GM23338 (cell line): ENCODE measurements at regions not wholly inside any gene's neighbourhood (a gene's known extent, or its start where the extent isn't known, plus 50 kb on each side); places are given as distances from the start of the nearest gene placed in this dataset.
A peak's percentile ranks its signal among the peaks of the same experiment; 100 is the strongest.

ENCODE experiments used
- ATAC-seq: fragments of 200-7000 bp; cut with Tn5 transposase; 3 replicates; pipeline ENCODE4 v1.9.1; 2020
- DNase-seq: peaks from one replicate; pipeline ENCODE4 v3.0.0-alpha.2; 2015; ENCODE audit warnings: low spot score
- H2AFZ ChIP-seq: fragments of 200-600 bp; sonication (generic); 2 replicates; pipeline ENCODE4 v1.8.0; 2016; ENCODE audit warnings: antibody characterized with exemption, mild to moderate bottlenecking, moderate library complexity
- H3F3A ChIP-seq: fragments of 200-600 bp; sonication (generic); replicated peaks from 2 replicates; pipeline ENCODE4 v1.8.0; 2017; ENCODE audit warnings: antibody characterized with exemption, mixed run types, low read depth
- H3K27ac ChIP-seq: fragments of 200-600 bp; sonication (generic); 2 replicates; pipeline ENCODE4 v1.6.1; 2016; ENCODE audit warnings: low read depth
- H3K27me3 ChIP-seq: fragments of 200-600 bp; sonication (generic); 2 replicates; pipeline ENCODE4 v1.8.0; 2016; ENCODE audit warnings: mild to moderate bottlenecking, mixed run types, moderate library complexity; ENCODE audit not compliant: insufficient read depth
- H3K36me3 ChIP-seq: fragments of 200-600 bp; sonication (generic); 2 replicates; pipeline ENCODE4 v1.8.0; 2016; ENCODE audit warnings: mild to moderate bottlenecking; ENCODE audit not compliant: insufficient read depth
- H3K4me1 ChIP-seq: fragments of 200-600 bp; sonication (generic); 2 replicates; pipeline ENCODE4 v1.8.0; 2016; ENCODE audit warnings: mild to moderate bottlenecking, moderate library complexity; ENCODE audit not compliant: insufficient read depth
- H3K4me2 ChIP-seq: fragments of 200-600 bp; sonication (generic); 2 replicates; pipeline ENCODE4 v1.7.1; 2017; ENCODE audit warnings: mixed run types
- H3K4me3 ChIP-seq: fragments of 200-600 bp; sonication (generic); 2 replicates; pipeline ENCODE4 v1.6.1; 2016; ENCODE audit warnings: mixed run types
- H3K79me2 ChIP-seq: fragments of 200-600 bp; sonication (generic); replicated peaks from 2 replicates; pipeline ENCODE4 v1.8.0; 2017; ENCODE audit warnings: mild to moderate bottlenecking; ENCODE audit not compliant: insufficient read depth
- H3K9me2 ChIP-seq: fragments of 200-600 bp; sonication (generic); 2 replicates; pipeline ENCODE4 v1.8.0; 2017; ENCODE audit not compliant: insufficient read depth
- H4K20me1 ChIP-seq: fragments of 200-600 bp; sonication (generic); replicated peaks from 2 replicates; pipeline ENCODE4 v1.8.0; 2017; ENCODE audit warnings: mild to moderate bottlenecking; ENCODE audit not compliant: insufficient read depth
- H3K27ac Mint-ChIP-seq: 2 replicates; pipeline ENCODE4 v1.8.0; 2020; ENCODE audit warnings: inconsistent platforms, mild to moderate bottlenecking, moderate library complexity, mixed read lengths
- H3K27me3 Mint-ChIP-seq: 3 replicates; pipeline ENCODE4 v1.8.0; 2022; ENCODE audit warnings: low read depth, mild to moderate bottlenecking, moderate library complexity, mixed read lengths, inconsistent platforms; ENCODE audit not compliant: insufficient read depth, poor library complexity
- H3K36me3 Mint-ChIP-seq: 3 replicates; pipeline ENCODE4 v1.8.0; 2021; ENCODE audit warnings: low read depth, mild to moderate bottlenecking, inconsistent platforms, moderate library complexity, mixed read lengths
- H3K4me1 Mint-ChIP-seq: 3 replicates; pipeline ENCODE4 v1.8.0; 2020; ENCODE audit warnings: mild to moderate bottlenecking, inconsistent platforms, mixed read lengths
- H3K4me3 Mint-ChIP-seq: 3 replicates; pipeline ENCODE4 v1.8.0; 2021; ENCODE audit warnings: moderate library complexity, mild to moderate bottlenecking, inconsistent platforms, mixed read lengths
- H3K9me3 Mint-ChIP-seq: 3 replicates; pipeline ENCODE4 v1.8.0; 2020; ENCODE audit warnings: moderate library complexity, mild to moderate bottlenecking, inconsistent platforms, mixed read lengths
- CREB1 ChIP-seq: fragments of 250-450 bp; sonication (Bioruptor Pico); IDR thresholded peaks from 2 replicates; pipeline ENCODE4 v1.5.0; 2020; ENCODE audit warnings: low read depth, mild to moderate bottlenecking, moderate library complexity
- EZH2 ChIP-seq: fragments of 200-600 bp; sonication (generic); IDR thresholded peaks from one replicate; pipeline ENCODE4 v1.8.0; 2017; ENCODE audit warnings: antibody characterized with exemption, mild to moderate bottlenecking, low read depth; ENCODE audit not compliant: unreplicated experiment
- EZH2phosphoT487 ChIP-seq: fragments of 200-600 bp; sonication (generic); IDR thresholded peaks from one replicate; pipeline ENCODE4 v1.8.1; 2018; ENCODE audit warnings: antibody characterized with exemption; ENCODE audit not compliant: unreplicated experiment
- NANOG ChIP-seq: IDR thresholded peaks from 2 replicates; pipeline ENCODE4 v1.6.1; 2016; ENCODE audit warnings: antibody characterized with exemption, borderline replicate concordance
- POLR2AphosphoS5 ChIP-seq: IDR thresholded peaks from 2 replicates; pipeline ENCODE4 v1.6.1; 2016; ENCODE audit warnings: antibody characterized with exemption, low read depth
- STAT1 ChIP-seq: IDR thresholded peaks from one replicate; pipeline ENCODE4 v1.6.1; 2016; ENCODE audit warnings: antibody characterized with exemption; ENCODE audit not compliant: unreplicated experiment
- ZNF114 ChIP-seq: fragments of 250-450 bp; sonication (Bioruptor Pico); IDR thresholded peaks from 2 replicates; pipeline ENCODE4 v1.5.0; 2020; ENCODE audit warnings: mild to moderate bottlenecking, moderate library complexity
- ZNF331 ChIP-seq: fragments of 250-450 bp; sonication (Bioruptor Pico); IDR thresholded peaks from 2 replicates; pipeline ENCODE4 v1.5.0; 2020; ENCODE audit warnings: low read depth, mild to moderate bottlenecking, moderate library complexity
- TF ChIP-seq, protein P1 (sequence below): fragments of 250-450 bp; sonication (Bioruptor Pico); IDR thresholded peaks from 2 replicates; pipeline ENCODE4 v1.5.0; 2020; ENCODE audit warnings: mild to moderate bottlenecking, moderate library complexity
- TF ChIP-seq, protein P2 (sequence below): IDR thresholded peaks from 2 replicates; pipeline ENCODE4 v1.6.1; 2016; ENCODE audit warnings: antibody characterized with exemption
- TF ChIP-seq, protein P3 (sequence below): IDR thresholded peaks from one replicate; pipeline ENCODE4 v1.6.1; 2018; ENCODE audit warnings: antibody characterized with exemption; ENCODE audit not compliant: unreplicated experiment

- peaks cover 2% of the 10 kb centered on the region for H3K27me3 Mint-ChIP-seq
- H3K27ac ChIP-seq: no peak overlapping the region
- no peaks in the 10 kb centered on the region for H3K36me3 Mint-ChIP-seq
- H3K79me2 ChIP-seq: no peaks in the 10 kb centered on the region
- no peak overlapping the region for H3K4me2 ChIP-seq
- H3K4me3 ChIP-seq: no peak overlapping the region
- no peak for TF ChIP-seq EZH2
- TF ChIP-seq NANOG: no peak
- no peaks in the 10 kb centered on the region for H3K9me2 ChIP-seq
- H3K4me1 Mint-ChIP-seq: peaks cover 15% of the 10 kb centered on the region
- H3K27me3 ChIP-seq: no peaks in the 10 kb centered on the region
- no peaks in the 10 kb centered on the region for H4K20me1 ChIP-seq
- H3K4me3 Mint-ChIP-seq: no peak overlapping the region
- no peak overlapping the region for H2AFZ ChIP-seq
- H3K9me3 Mint-ChIP-seq: no peaks in the 10 kb centered on the region
- ATAC-seq (no peak), DNase-seq (no peak)
- peaks cover 17% of the 10 kb centered on the region for H3K4me1 ChIP-seq
- no peaks in the 10 kb centered on the region for H3F3A ChIP-seq
- H3K36me3 ChIP-seq: no peaks in the 10 kb centered on the region
- H3K27ac Mint-ChIP-seq: no peak overlapping the region
These were observed 618.0 kb downstream of the TFAP2A start for GRCh38 chr6:9796827-9797226.

- Histone ChIP-seq H3K79me2 (no peaks in the 10 kb centered on the region), H3K4me3 (no peak overlapping the region), H2AFZ (no peak overlapping the region), H4K20me1 (no peaks in the 10 kb centered on the region), H3K4me1 (peaks cover 17% of the 10 kb centered on the region), H3K36me3 (no peaks in the 10 kb centered on the region), H3K27ac (peak overlapping the region; percentile 42; the same call in 1 of the 2 replicates), H3K9me2 (no peaks in the 10 kb centered on the region), H3F3A (no peaks in the 10 kb centered on the region), H3K27me3 (no peaks in the 10 kb centered on the region), H3K4me2 (peak overlapping the region; percentile 17; the same call in 1 of the 2 replicates)
- Mint-ChIP-seq H3K9me3 (no peaks in the 10 kb centered on the region), H3K4me1 (peaks cover 15% of the 10 kb centered on the region), H3K4me3 (no peak overlapping the region), H3K27me3 (peaks cover 2% of the 10 kb centered on the region), H3K27ac (0 out of 2 replicates have a peak overlapping the region, but pooled peaks have one; percentile 9), H3K36me3 (no peaks in the 10 kb centered on the region)
- DNase-seq (no peak), ATAC-seq (no peak)
- TF ChIP-seq, protein P1, sequence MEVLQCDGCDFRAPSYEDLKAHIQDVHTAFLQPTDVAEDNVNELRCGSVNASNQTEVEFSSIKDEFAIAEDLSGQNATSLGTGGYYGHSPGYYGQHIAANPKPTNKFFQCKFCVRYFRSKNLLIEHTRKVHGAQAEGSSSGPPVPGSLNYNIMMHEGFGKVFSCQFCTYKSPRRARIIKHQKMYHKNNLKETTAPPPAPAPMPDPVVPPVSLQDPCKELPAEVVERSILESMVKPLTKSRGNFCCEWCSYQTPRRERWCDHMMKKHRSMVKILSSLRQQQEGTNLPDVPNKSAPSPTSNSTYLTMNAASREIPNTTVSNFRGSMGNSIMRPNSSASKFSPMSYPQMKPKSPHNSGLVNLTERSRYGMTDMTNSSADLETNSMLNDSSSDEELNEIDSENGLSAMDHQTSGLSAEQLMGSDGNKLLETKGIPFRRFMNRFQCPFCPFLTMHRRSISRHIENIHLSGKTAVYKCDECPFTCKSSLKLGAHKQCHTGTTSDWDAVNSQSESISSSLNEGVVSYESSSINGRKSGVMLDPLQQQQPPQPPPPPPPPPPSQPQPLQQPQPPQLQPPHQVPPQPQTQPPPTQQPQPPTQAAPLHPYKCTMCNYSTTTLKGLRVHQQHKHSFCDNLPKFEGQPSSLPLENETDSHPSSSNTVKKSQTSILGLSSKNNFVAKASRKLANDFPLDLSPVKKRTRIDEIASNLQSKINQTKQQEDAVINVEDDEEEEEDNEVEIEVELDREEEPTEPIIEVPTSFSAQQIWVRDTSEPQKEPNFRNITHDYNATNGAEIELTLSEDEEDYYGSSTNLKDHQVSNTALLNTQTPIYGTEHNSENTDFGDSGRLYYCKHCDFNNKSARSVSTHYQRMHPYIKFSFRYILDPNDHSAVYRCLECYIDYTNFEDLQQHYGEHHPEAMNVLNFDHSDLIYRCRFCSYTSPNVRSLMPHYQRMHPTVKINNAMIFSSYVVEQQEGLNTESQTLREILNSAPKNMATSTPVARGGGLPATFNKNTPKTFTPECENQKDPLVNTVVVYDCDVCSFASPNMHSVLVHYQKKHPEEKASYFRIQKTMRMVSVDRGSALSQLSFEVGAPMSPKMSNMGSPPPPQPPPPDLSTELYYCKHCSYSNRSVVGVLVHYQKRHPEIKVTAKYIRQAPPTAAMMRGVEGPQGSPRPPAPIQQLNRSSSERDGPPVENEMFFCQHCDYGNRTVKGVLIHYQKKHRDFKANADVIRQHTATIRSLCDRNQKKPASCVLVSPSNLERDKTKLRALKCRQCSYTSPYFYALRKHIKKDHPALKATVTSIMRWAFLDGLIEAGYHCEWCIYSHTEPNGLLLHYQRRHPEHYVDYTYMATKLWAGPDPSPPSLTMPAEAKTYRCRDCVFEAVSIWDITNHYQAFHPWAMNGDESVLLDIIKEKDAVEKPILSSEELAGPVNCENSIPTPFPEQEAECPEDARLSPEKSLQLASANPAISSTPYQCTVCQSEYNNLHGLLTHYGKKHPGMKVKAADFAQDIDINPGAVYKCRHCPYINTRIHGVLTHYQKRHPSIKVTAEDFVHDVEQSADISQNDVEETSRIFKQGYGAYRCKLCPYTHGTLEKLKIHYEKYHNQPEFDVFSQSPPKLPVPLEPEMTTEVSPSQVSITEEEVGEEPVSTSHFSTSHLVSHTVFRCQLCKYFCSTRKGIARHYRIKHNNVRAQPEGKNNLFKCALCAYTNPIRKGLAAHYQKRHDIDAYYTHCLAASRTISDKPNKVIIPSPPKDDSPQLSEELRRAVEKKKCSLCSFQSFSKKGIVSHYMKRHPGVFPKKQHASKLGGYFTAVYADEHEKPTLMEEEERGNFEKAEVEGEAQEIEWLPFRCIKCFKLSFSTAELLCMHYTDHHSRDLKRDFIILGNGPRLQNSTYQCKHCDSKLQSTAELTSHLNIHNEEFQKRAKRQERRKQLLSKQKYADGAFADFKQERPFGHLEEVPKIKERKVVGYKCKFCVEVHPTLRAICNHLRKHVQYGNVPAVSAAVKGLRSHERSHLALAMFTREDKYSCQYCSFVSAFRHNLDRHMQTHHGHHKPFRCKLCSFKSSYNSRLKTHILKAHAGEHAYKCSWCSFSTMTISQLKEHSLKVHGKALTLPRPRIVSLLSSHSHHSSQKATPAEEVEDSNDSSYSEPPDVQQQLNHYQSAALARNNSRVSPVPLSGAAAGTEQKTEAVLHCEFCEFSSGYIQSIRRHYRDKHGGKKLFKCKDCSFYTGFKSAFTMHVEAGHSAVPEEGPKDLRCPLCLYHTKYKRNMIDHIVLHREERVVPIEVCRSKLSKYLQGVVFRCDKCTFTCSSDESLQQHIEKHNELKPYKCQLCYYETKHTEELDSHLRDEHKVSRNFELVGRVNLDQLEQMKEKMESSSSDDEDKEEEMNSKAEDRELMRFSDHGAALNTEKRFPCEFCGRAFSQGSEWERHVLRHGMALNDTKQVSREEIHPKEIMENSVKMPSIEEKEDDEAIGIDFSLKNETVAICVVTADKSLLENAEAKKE (CRISPR knock-in tag): no peak
- TF ChIP-seq CREB1 (CRISPR knock-in tag): no peak
- no peak for TF ChIP-seq ZNF331 (CRISPR knock-in tag)
- TF ChIP-seq, protein P2, sequence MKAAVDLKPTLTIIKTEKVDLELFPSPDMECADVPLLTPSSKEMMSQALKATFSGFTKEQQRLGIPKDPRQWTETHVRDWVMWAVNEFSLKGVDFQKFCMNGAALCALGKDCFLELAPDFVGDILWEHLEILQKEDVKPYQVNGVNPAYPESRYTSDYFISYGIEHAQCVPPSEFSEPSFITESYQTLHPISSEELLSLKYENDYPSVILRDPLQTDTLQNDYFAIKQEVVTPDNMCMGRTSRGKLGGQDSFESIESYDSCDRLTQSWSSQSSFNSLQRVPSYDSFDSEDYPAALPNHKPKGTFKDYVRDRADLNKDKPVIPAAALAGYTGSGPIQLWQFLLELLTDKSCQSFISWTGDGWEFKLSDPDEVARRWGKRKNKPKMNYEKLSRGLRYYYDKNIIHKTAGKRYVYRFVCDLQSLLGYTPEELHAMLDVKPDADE: no peak
- no peak for TF ChIP-seq NANOG
- no peak for TF ChIP-seq ZNF114
- no peak for TF ChIP-seq EZH2phosphoT487
- TF ChIP-seq, protein P3, sequence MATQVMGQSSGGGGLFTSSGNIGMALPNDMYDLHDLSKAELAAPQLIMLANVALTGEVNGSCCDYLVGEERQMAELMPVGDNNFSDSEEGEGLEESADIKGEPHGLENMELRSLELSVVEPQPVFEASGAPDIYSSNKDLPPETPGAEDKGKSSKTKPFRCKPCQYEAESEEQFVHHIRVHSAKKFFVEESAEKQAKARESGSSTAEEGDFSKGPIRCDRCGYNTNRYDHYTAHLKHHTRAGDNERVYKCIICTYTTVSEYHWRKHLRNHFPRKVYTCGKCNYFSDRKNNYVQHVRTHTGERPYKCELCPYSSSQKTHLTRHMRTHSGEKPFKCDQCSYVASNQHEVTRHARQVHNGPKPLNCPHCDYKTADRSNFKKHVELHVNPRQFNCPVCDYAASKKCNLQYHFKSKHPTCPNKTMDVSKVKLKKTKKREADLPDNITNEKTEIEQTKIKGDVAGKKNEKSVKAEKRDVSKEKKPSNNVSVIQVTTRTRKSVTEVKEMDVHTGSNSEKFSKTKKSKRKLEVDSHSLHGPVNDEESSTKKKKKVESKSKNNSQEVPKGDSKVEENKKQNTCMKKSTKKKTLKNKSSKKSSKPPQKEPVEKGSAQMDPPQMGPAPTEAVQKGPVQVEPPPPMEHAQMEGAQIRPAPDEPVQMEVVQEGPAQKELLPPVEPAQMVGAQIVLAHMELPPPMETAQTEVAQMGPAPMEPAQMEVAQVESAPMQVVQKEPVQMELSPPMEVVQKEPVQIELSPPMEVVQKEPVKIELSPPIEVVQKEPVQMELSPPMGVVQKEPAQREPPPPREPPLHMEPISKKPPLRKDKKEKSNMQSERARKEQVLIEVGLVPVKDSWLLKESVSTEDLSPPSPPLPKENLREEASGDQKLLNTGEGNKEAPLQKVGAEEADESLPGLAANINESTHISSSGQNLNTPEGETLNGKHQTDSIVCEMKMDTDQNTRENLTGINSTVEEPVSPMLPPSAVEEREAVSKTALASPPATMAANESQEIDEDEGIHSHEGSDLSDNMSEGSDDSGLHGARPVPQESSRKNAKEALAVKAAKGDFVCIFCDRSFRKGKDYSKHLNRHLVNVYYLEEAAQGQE: no peak
- no peak for TF ChIP-seq POLR2AphosphoS5
- TF ChIP-seq STAT1: no peak
- TF ChIP-seq EZH2: no peak
These were observed 619.0 kb downstream of the TFAP2A start for GRCh38 chr6:9795880-9796279.
